Aorta (tissue), 5 donors: ENCODE measurements at regions not wholly inside any gene's neighbourhood (a gene's known extent, or its start where the extent isn't known, plus 50 kb on each side); places are given as distances from the start of the nearest gene placed in this dataset.

Source experiments
- ATAC-seq: fragments of 200-7000 bp; cut with Tn5 transposase; one replicate; pipeline ENCODE4 v1.9.1; 2022; ENCODE audit warnings: moderate library complexity; ENCODE audit not compliant: low FRiP score
- DNase-seq, 2 donors: peaks; one replicate each; pipeline ENCODE4 v3.0.0-alpha.2; 2020
- H3K27ac ChIP-seq, 2 donors: one replicate each; pipeline ENCODE4 v1.5.1; 2013; ENCODE audit warnings: low read length in 2 of 2, mild to moderate bottlenecking in 2 of 2, moderate library complexity in 2 of 2, control low read depth in 1 of 2, inconsistent platforms in 1 of 2, low read depth in 1 of 2
- H3K27me3 ChIP-seq, 2 donors: one replicate each; pipeline ENCODE4 v1.6.1; 2013; ENCODE audit warnings: control low read depth in 1 of 2, low read length in 1 of 2, mild to moderate bottlenecking in 1 of 2, moderate library complexity in 1 of 2; ENCODE audit not compliant: insufficient read depth in 2 of 2, control insufficient read depth in 1 of 2
- H3K36me3 ChIP-seq, 2 donors: one replicate each; pipeline ENCODE4 v1.6.1; 2013; ENCODE audit warnings: control low read depth in 1 of 2, low read length in 1 of 2, mild to moderate bottlenecking in 1 of 2; ENCODE audit not compliant: insufficient read depth in 2 of 2, control insufficient read depth in 1 of 2
- H3K4me1 ChIP-seq, 2 donors: one replicate each; pipeline ENCODE4 v1.6.1; 2013; ENCODE audit warnings: low read length in 2 of 2, control low read depth in 1 of 2, mild to moderate bottlenecking in 1 of 2, moderate library complexity in 1 of 2; ENCODE audit not compliant: insufficient read depth in 2 of 2, control insufficient read depth in 1 of 2
- H3K4me3 ChIP-seq, 2 donors: one replicate each; pipeline ENCODE4 v1.5.1; 2013; ENCODE audit warnings: low read length in 2 of 2, control low read depth in 1 of 2, mild to moderate bottlenecking in 1 of 2
- H3K9me3 ChIP-seq: one replicate; pipeline ENCODE4 v1.6.1; 2013; ENCODE audit warnings: mild to moderate bottlenecking, low read length; ENCODE audit not compliant: control insufficient read depth
- WGBS, 2 donors: extraction: QIAGEN DNeasy Blood & Tissue Kit; methylation state at CpG; one replicate each; pipeline ENCODE4 v1.1.7; 2013; 5-methylcytosine and 5-hydroxymethylcytosine counted together
- intact Hi-C, 2 donors: fragments of 100-400 bp; cut with DNase I; formaldehyde crosslinking; loops; one replicate each; pipeline versions ENCODE4 v1.14.2 to v1.15.0; 2022
- donor health status: healthy with polysubstance abuse.
- donor health status: Bipolar disorder and iron deficiency.
- donor health status: DM: no; HTN: no; CAD: no.
- donor health status: DM: no; HTN: no; CAD: no.
- donor health status: DM: yes; HTN: yes; CAD: no.

- no peaks in the 10 kb centered on the region for H3K9me3 ChIP-seq
- no peak for ATAC-seq
Observed at GRCh38 chr1:63723602-63724001, 50.2 kb upstream of the ROR1 start.

More at GRCh38 chr1:63723602-63724001, 50.2 kb upstream of the ROR1 start:
- intact Hi-C loops, result no loop called here
- H3K4me3 ChIP-seq, result no peak overlapping the region
- H3K27me3 ChIP-seq, result no peaks in the 10 kb centered on the region
- H3K4me1 ChIP-seq, result no peaks in the 10 kb centered on the region
- 59 to 61% methylated on average over 3 of the region's 3 CpGs for WGBS, 2 donors
- H3K36me3 ChIP-seq, result no peaks in the 10 kb centered on the region
- H3K27ac ChIP-seq, result no peak overlapping the region
- no peak for DNase-seq
